ENCODE measurements at regions not wholly inside any gene's neighbourhood (a gene's known extent, or its start where the extent isn't known, plus 50 kb on each side); places are given as distances from the start of the nearest gene placed in this dataset.

- no peak for DNase-seq
Measured at GRCh38 chr7:46781901-46782439, 799.9 kb downstream of the TNS3 start.

DNA sequence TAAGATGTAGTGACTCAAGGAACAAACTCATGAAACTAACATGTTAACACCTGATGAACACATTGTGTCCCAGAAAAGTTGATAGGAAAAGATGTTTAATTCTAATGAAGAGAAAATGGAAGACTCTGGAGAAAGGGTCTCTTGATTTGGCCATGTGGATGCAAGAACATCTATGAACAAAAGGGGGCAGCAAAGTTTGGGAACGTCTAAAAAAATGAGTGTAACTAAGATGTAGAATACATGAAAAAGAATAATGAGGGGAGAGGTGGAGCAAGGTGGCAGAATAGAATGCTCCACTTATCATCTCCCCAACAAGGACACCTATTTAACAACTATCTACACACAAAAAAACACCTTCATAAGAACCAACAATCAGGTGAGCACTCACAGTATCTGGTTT is 805.1 kb downstream of the TNS3 start:
- no peak for DNase-seq

DNA sequence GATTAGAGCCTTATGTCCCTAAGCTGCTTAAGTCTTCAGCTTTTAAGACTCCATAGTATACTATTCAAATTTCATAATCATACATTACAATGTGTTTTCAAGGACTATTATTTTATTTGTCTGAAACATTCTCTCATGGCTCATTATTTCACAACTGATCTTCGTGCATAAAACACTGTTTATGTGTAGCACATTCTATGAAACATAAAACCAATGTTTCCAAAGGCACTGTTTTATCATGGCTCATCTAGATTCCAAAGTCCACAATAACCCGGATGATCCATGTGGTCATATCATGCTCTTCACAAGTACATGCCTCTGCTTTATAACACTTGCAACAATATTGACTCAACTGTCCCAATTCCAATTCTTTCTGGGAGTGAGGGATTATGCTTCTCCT is 806.1 kb downstream of the TNS3 start:
- no peak for DNase-seq

GRCh38 chr7:46775020-46775419 is 806.9 kb downstream of the TNS3 start:
- no peak for DNase-seq

DNA sequence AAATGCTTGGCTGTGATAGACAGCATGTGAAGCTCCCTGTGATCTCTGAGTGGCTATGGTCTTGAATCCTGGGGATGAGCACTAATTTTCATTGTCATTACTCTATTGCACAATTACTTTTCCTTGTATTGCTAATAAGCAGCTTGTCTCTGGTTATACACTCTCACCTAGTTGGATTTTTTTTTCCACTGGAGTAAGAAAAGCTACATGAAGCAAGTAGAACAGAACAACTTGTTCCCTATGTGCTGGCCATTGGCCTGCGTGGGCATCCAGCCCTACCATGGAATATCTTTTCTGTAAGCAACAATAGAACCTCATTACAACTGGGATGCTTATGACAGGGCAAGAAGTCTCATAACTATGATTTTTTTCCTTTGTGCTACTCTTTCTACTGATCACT is 807.4 kb downstream of the TNS3 start:
- no peak for DNase-seq

DNA sequence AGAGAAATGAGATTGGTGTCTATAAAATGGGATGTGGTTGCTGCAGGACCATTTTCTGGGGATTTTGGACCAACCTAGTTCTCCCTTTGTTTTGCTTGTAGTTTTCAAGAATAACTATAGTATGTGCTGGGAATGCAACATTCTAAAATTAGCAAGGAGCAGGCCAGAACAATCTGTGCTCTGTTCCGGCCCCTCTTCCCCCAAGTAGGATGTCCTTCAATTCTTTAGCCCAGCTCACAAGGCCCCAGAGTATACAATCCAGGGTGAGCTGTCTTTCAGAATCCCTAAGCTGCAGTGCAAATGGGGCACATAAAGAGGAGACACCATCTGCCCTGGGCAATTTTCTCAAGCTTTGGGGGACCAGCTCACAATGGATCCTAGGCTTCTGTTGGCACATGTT is 809.1 kb downstream of the TNS3 start:
- no peak for DNase-seq

- DNase-seq: no peak
Measured at GRCh38 chr7:46767071-46767470, 814.8 kb downstream of the TNS3 start.

DNA sequence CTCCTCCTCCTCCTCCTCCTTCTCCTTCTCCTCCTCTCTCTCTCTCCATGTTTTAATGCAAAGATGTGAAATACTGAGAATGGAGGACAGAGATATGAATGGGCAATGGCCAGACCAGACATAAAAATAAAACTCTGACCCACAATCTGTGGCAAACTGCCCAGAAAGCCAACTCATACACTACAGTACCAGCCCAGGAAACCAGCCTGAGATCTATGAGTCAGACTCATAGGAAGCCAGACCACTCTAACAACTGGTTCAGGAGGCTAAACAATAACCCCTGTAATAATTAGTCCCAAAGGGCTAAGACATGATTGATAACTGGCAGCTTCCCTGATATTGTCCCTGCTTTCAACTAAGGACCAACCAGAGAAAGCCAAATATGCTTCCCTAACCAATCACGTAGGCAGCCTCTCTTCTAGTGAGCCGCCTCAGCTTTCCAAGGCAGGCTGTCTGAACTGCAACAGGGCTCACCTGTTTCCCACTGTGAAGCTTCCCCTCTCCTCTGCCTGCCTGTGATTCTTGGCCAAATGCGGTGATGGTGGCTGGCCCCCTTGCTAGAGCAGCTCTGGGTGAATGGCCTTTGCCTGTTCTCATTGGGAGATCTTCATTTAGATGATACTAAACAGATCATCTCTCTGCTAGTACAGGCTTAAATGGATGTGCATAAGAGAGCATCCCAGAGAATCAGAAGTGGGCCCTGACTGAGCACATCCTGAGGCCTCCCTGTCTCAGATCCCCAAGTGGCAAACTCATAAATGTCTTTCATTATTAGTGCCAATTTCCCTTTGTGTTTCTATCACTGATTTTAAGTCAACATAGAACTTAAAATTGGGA is 817.6 kb downstream of the TNS3 start:
- DNase-seq: peak; percentile 95

GRCh38 chr7:46763344-46763743 is 818.6 kb downstream of the TNS3 start:
- no peak for DNase-seq

DNA sequence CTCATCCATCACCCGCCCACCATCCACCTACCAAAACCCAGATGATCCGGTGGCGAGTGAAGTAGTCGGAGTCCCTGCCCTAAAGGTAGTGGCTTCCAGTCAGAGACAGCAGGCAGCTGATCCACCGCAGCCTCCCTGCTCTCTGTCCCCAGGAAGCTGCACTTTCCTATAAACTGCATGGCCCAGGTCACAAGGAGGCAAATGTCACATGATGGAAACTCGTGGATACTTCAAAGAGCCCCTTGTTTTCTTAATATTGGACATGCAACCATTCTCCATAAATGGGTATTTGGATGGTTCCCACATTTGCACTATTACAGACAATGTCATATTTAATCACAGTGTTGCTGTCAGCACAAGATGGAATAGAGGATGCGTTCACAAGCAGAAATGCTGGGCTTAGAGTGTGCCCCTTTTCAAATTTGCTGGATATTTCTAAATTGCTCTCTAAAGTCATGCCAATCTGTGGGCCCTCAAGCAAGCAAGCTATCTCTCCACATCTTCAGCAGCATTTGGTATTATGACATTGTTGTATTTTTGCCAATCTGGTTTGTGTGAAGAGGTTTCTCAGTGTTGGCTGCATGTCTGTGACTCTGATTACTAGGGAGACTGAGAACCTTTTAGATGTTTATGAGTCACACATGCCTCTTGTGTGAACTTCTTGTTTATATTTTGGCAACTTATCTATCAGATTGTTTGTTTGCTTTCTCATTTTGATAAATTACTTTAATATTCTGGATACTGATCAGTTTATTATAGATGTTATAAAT is 822.0 kb downstream of the TNS3 start:
- no peak for DNase-seq

GRCh38 chr7:46756996-46757395 is 824.9 kb downstream of the TNS3 start:
- no peak for DNase-seq

- no peak for DNase-seq
Measured at GRCh38 chr7:46756256-46756655, 825.7 kb downstream of the TNS3 start.

- DNase-seq: no peak
Measured at GRCh38 chr7:46755120-46756034, 826.5 kb downstream of the TNS3 start.

DNA sequence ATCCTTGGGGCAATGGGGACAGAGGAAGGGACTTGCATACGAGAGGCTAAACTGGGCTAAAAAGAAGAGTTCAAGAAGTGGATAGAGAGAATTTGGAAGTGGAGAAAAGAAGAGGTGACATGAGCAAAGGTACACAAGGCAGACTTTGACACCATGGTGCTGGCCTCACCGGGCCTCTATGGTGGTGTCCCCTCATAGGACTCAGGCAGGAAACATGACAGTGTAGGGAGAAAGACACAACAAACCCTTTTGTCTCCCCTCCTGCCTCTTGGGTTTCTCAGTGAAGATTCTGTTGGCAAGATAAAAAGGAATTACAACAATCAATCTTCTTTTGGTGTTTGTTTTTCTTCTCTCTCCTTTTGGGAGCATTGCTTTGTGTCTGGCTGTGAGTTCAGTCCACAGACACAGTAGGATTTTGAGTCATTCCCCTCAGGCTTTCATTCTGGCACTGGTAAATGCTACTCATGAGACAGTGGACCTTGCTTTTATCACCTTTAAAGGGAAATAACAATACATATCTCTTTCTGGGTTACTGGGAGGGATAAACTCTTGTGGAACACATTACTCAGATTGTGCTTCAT is 827.7 kb downstream of the TNS3 start:
- DNase-seq: peak; percentile 15

GRCh38 chr7:46753662-46754061 is 828.2 kb downstream of the TNS3 start:
- DNase-seq: no peak

- peak; percentile 91 for DNase-seq
Measured at GRCh38 chr7:46752881-46753366, 829.0 kb downstream of the TNS3 start.

GRCh38 chr7:46751927-46752723 is 829.8 kb downstream of the TNS3 start:
- peak; percentile 7 for DNase-seq

DNA sequence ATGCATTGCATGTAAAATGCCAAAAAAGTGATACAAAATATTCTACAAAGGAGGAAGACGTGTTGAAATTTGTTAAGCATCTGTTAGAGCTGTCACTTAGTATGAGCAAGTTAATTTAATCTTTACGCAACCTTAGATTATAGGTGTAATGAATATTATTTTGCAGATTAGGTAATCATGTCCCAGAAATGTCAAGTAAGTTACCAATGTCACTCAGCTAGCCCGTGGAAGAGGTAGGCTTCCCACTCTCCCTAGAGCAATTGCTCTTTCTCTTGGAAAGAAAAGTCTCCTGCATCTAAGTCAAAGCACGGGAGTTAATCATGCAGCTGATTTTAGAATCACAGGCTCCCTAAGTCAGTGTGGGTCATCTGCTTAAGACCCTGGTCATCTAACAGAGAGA is 830.4 kb upstream of the IGFBP3 start:
- DNase-seq: no peak

DNA sequence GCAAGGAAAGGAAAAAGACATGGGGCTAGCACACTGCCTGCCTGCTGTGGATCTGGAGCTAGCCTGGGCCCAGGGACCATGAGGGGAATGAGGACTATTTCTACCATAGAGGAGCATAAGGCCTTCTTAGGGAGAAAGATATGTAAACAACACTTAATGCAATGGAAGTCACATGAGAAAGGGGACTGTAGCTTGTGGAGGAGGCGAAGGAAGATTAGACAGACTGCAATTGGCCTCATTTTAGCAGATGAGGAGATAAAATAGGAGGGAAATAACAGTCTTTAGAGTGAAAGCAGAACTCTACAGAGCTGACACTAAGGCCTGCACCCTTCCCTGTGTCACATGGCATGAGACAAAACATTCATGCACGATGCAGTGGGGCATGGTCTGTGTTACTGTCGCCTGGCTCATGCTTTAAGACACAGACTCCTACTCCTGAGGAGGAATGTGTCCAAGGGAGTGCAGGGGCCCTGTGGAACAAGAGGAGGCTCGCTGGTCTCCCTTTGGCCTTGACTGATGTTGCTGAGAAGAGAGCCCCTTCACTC is 829.3 kb upstream of the IGFBP3 start:
- no peak for DNase-seq

DNA sequence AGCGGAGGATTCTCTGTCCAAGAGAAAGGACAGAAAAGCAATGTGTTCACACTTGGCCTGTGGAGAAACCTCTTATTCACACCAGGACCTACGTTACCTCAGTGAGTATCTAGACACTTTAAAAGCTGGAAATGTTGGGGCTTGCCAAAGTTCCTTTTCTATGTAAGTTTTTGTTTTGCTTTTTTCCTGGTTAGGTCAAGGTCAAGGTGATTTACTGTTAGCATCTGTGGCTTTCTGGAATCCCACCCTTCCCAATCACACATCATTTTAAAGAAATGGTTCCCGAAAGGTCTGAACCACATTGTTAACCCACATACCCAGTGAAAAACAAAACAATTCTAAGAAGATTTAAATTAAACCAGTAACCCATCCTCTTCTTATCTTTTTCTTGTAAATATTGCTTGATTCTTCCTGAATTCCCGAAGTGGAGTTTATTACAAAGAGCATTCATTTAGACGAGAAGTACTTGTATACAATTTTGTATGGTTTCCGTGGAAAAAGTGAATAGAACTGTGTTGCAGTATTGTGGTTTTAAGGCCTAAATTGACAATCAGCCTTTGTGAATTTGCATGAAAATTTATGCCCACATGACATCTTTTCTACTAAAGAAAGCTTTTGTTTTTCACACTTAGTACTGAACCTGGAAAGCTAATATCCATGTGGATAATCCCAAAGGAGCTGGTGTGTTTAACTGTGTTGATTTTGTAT is 827.0 kb upstream of the IGFBP3 start:
- no peak for DNase-seq

All from kidney glomerular epithelial cell (primary cell).